ENCODE measurements at regions not wholly inside any gene's neighbourhood (a gene's known extent, or its start where the extent isn't known, plus 50 kb on each side); places are given as distances from the start of the nearest gene placed in this dataset.

GRCh38 chr2:200226451-200227426, 79.8 kb upstream of the SPATS2L start:
- H3K4me1 ChIP-seq: peaks cover 0 to 20% (median 0%) of the 10 kb centered on the region in 4 donors
- TF ChIP-seq POLR2A (IDR thresholded peaks at IDR 0.05) (no peak), EP300 (IDR thresholded peaks at IDR 0.05) (no peak), CTCF (IDR thresholded peaks at IDR 0.05) (no peak)
- H3K9me3 ChIP-seq: no peaks in the 10 kb centered on the region
- no peaks in the 10 kb centered on the region for H3K27me3 ChIP-seq
- 40 to 41% methylated on average over 6 of the region's 6 CpGs for WGBS, 2 donors
- no peak for DNase-seq (ENCODE audit: low spot score in 2 of 2)
- H3K4me3 ChIP-seq: no peak overlapping the region
- no peak overlapping the region for H3K27ac ChIP-seq
- H3K36me3 ChIP-seq: no peaks in the 10 kb centered on the region

- Histone ChIP-seq H3K36me3 (no peaks in the 10 kb centered on the region), H3K27me3 (no peaks in the 10 kb centered on the region), H3K4me1 (peaks cover 0 to 19% (median 0%) of the 10 kb centered on the region in 4 donors), H3K27ac (no peak overlapping the region), H3K9me3 (no peaks in the 10 kb centered on the region), H3K4me3 (no peak overlapping the region)
- no peak for DNase-seq (ENCODE audit: low spot score in 2 of 2)
- no peak for TF ChIP-seq CTCF (IDR thresholded peaks at IDR 0.05)
- TF ChIP-seq POLR2A (IDR thresholded peaks at IDR 0.05): no peak
- TF ChIP-seq EP300 (IDR thresholded peaks at IDR 0.05): no peak
- 66 to 77% methylated on average over 1 of the region's 1 CpG for WGBS, 2 donors
These were observed 75.8 kb upstream of the SPATS2L start for GRCh38 chr2:200230716-200231115.

- Histone ChIP-seq H3K4me1 (no peaks in the 10 kb centered on the region), H3K27ac (no peak overlapping the region), H3K9me3 (no peaks in the 10 kb centered on the region), H3K27me3 (no peaks in the 10 kb centered on the region), H3K4me3 (no peak overlapping the region), H3K36me3 (no peaks in the 10 kb centered on the region)
- DNase-seq (ENCODE audit: low spot score in 2 of 2): no peak
- WGBS, 2 donors: 96 to 97% methylated on average over 1 of the region's 1 CpG
- TF ChIP-seq EP300 (IDR thresholded peaks at IDR 0.05) (no peak), CTCF (IDR thresholded peaks at IDR 0.05) (no peak), POLR2A (IDR thresholded peaks at IDR 0.05) (no peak)
These were observed 71.0 kb upstream of the SPATS2L start for GRCh38 chr2:200235533-200235932.

GRCh38 chr2:200239216-200239615, 67.3 kb upstream of the SPATS2L start:
- Histone ChIP-seq H3K27me3 (no peaks in the 10 kb centered on the region), H3K4me1 (peaks cover 0 to 5% (median 0%) of the 10 kb centered on the region in 4 donors), H3K27ac (no peak overlapping the region), H3K36me3 (no peaks in the 10 kb centered on the region), H3K9me3 (no peaks in the 10 kb centered on the region), H3K4me3 (no peak overlapping the region)
- 58 to 60% methylated on average over 2 of the region's 2 CpGs for WGBS, 2 donors
- TF ChIP-seq POLR2A (IDR thresholded peaks at IDR 0.05) (no peak), EP300 (IDR thresholded peaks at IDR 0.05) (no peak), CTCF (IDR thresholded peaks at IDR 0.05) (no peak)
- no peak for DNase-seq (ENCODE audit: low spot score in 2 of 2)

- 55 to 68% methylated on average over 4 of the region's 4 CpGs for WGBS, 2 donors
- TF ChIP-seq CTCF (IDR thresholded peaks at IDR 0.05): no peak
- TF ChIP-seq EP300 (IDR thresholded peaks at IDR 0.05): no peak
- H3K27me3 ChIP-seq: no peaks in the 10 kb centered on the region
- H3K27ac ChIP-seq: no peak overlapping the region
- no peak overlapping the region for H3K4me3 ChIP-seq
- H3K36me3 ChIP-seq: no peaks in the 10 kb centered on the region
- peaks cover 0 to 5% (median 0%) of the 10 kb centered on the region in 4 donors for H3K4me1 ChIP-seq
- H3K9me3 ChIP-seq: no peaks in the 10 kb centered on the region
- DNase-seq (ENCODE audit: low spot score in 2 of 2): no peak
These were observed 63.9 kb upstream of the SPATS2L start for GRCh38 chr2:200242570-200242969.

Data from tibial nerve (tissue), 4 donors.